Common myeloid progenitor, CD34-positive (primary cell): ENCODE measurements at regions not wholly inside any gene's neighbourhood (a gene's known extent, or its start where the extent isn't known, plus 50 kb on each side); places are given as distances from the start of the nearest gene placed in this dataset.

ENCODE experiments used
- CTCF ChIA-PET: fragments of 350-600 bp; sonication (Branson Sonifier 250); formaldehyde crosslinking; loops from one replicate; lab custom pipeline; 2021; ENCODE audit warnings: antibody characterized with exemption; lab: Charles Lee
- POLR2A ChIA-PET: fragments of 350-600 bp; sonication (Branson Sonifier 250); formaldehyde crosslinking; loops from one replicate; lab custom pipeline; 2021; ENCODE audit warnings: antibody characterized with exemption; lab: Charles Lee
- DNase-seq, 3 donors: peaks; one replicate each; pipeline versions ENCODE4 v3.0.0 to v3.0.0-alpha.2; 2013
- H3K27ac ChIP-seq, 2 experiments: 1 replicate in 1 of 2; 2 replicates in 1 of 2; pipeline ENCODE4 v1.7.0; 2013; ENCODE audit warnings: inconsistent platforms in 2 of 2, low read length in 2 of 2, mild to moderate bottlenecking in 2 of 2, low read depth in 1 of 2, moderate library complexity in 1 of 2; ENCODE audit not compliant: severe bottlenecking in 2 of 2, insufficient read depth in 1 of 2, poor library complexity in 1 of 2
- H3K27me3 ChIP-seq, 5 experiments: replicated peaks in 2 of 5; 1 replicate in 3 of 5; 2 replicates in 2 of 5; pipeline versions ENCODE4 v1.6.1 to v1.7.0; 2013; ENCODE audit warnings: low read length in 4 of 5, mild to moderate bottlenecking in 2 of 5, moderate library complexity in 2 of 5, inconsistent platforms in 1 of 5; ENCODE audit not compliant: insufficient read depth in 5 of 5, control insufficient read depth in 4 of 5
- H3K36me3 ChIP-seq, 4 experiments: 1 replicate in 2 of 4; 2 replicates in 2 of 4; pipeline versions ENCODE4 v1.6.1 to v1.7.0; 2013; ENCODE audit warnings: low read length in 3 of 4, control low read depth in 1 of 4, mild to moderate bottlenecking in 1 of 4; ENCODE audit not compliant: control insufficient read depth in 4 of 4, insufficient read depth in 4 of 4
- H3K4me1 ChIP-seq, 4 experiments: 1 replicate in 3 of 4; 2 replicates in 1 of 4; pipeline versions ENCODE4 v1.6.1 to v1.7.1; 2013; ENCODE audit warnings: low read length in 3 of 4, mild to moderate bottlenecking in 3 of 4, control low read depth in 1 of 4, inconsistent platforms in 1 of 4, moderate library complexity in 1 of 4; ENCODE audit not compliant: control insufficient read depth in 4 of 4, insufficient read depth in 4 of 4; ENCODE audit errors: control extremely low read depth in 1 of 4
- H3K4me3 ChIP-seq, 7 experiments: 1 replicate in 4 of 7; 2 replicates in 3 of 7; pipeline versions ENCODE4 v1.5.1 to v1.7.0; 2013; ENCODE audit warnings: mild to moderate bottlenecking in 7 of 7, low read length in 6 of 7, moderate library complexity in 6 of 7, inconsistent platforms in 2 of 7, low read depth in 2 of 7, control low read depth in 1 of 7; ENCODE audit not compliant: insufficient read depth in 4 of 7, control insufficient read depth in 1 of 7; ENCODE audit errors: extremely low read depth in 1 of 7
- H3K9me3 ChIP-seq, 5 experiments: 1 replicate in 4 of 5; 2 replicates in 1 of 5; pipeline versions ENCODE4 v1.6.1 to v1.7.1; 2013; ENCODE audit warnings: low read length in 4 of 5, mild to moderate bottlenecking in 2 of 5, inconsistent platforms in 1 of 5, low read depth in 1 of 5, moderate library complexity in 1 of 5; ENCODE audit not compliant: control insufficient read depth in 4 of 5, insufficient read depth in 2 of 5; ENCODE audit errors: control extremely low read depth in 1 of 5
- WGBS: methylation state at CpG from one replicate; pipeline ENCODE4 v1.1.5; 2013; ENCODE audit not compliant: insufficient coverage; 5-methylcytosine and 5-hydroxymethylcytosine counted together

GRCh38 chr6:122026582-122027369 lies 372.7 kb upstream of the HSF2 start:
- ChIA-PET POLR2A (no interaction called here), CTCF (no interaction called here)
- whole genome bisulfite sequencing: 100% methylated on average over 3 of the region's 3 CpGs
- Histone ChIP-seq H3K27me3 (peaks cover 0 to 3% (median 0%) of the 10 kb centered on the region in 5 experiments), H3K4me3 (no peak overlapping the region), H3K4me1 (no peaks in the 10 kb centered on the region), H3K27ac (no peak overlapping the region), H3K36me3 (no peaks in the 10 kb centered on the region), H3K9me3 (no peaks in the 10 kb centered on the region)
- no peak for DNase-seq

- ChIA-PET POLR2A (no interaction called here), CTCF (no interaction called here)
- Histone ChIP-seq H3K36me3 (no peaks in the 10 kb centered on the region), H3K9me3 (no peaks in the 10 kb centered on the region), H3K4me1 (no peaks in the 10 kb centered on the region), H3K27me3 (peaks cover 0 to 3% (median 0%) of the 10 kb centered on the region in 5 experiments), H3K27ac (no peak overlapping the region), H3K4me3 (no peak overlapping the region)
- DNase-seq: no peak
- WGBS: 76% methylated on average over 5 of the region's 5 CpGs
Measured at GRCh38 chr6:122028933-122029522, 370.4 kb upstream of the HSF2 start.

GRCh38 chr6:122033564-122034181 lies 365.8 kb upstream of the HSF2 start:
- Histone ChIP-seq H3K4me3 (no peak overlapping the region), H3K27me3 (no peaks in the 10 kb centered on the region), H3K9me3 (no peaks in the 10 kb centered on the region), H3K27ac (no peak overlapping the region), H3K4me1 (no peaks in the 10 kb centered on the region), H3K36me3 (no peaks in the 10 kb centered on the region)
- POLR2A ChIA-PET: no interaction called here
- WGBS: no CpG with 5 or more reads among the region's 1 CpG
- CTCF ChIA-PET: interaction anchor here (0.6 to 2.6 kb wide), 3 partner anchors 8 to 603 kb away, joined by 3 to 10 read pairs (median 3); no protein-coding TSS in a partner anchor
- peak; percentile 24 to 50 (median 46) for DNase-seq

GRCh38 chr6:122035173-122035572 lies 364.3 kb upstream of the HSF2 start:
- Histone ChIP-seq H3K27ac (no peak overlapping the region), H3K9me3 (no peaks in the 10 kb centered on the region), H3K4me1 (no peaks in the 10 kb centered on the region), H3K4me3 (no peak overlapping the region), H3K27me3 (no peaks in the 10 kb centered on the region), H3K36me3 (no peaks in the 10 kb centered on the region)
- 100% methylated on average over 1 of the region's 2 CpGs for WGBS
- ChIA-PET POLR2A (no interaction called here), CTCF (no interaction called here)
- no peak for DNase-seq

- no peak overlapping the region for H3K27ac ChIP-seq
- no CpG with 5 or more reads among the region's 2 CpGs for WGBS
Measured at GRCh38 chr6:122040261-122040660, 359.2 kb upstream of the HSF2 start.

GRCh38 chr6:122042380-122042779 lies 357.1 kb upstream of the HSF2 start:
- Histone ChIP-seq H3K9me3 (no peaks in the 10 kb centered on the region), H3K4me3 (no peak overlapping the region), H3K27me3 (peaks cover 0 to 3% (median 0%) of the 10 kb centered on the region in 5 experiments), H3K27ac (no peak overlapping the region), H3K36me3 (no peaks in the 10 kb centered on the region), H3K4me1 (no peaks in the 10 kb centered on the region)
- DNase-seq: no peak
- ChIA-PET CTCF (interaction anchor here (1.0 kb wide), 1 partner anchor 9 kb away, joined by 3 read pairs; no protein-coding TSS in a partner anchor), POLR2A (no interaction called here)
- WGBS: 100% methylated on average over 1 of the region's 3 CpGs

More at GRCh38 chr6:122040261-122040660, 359.2 kb upstream of the HSF2 start:
- Histone ChIP-seq H3K36me3 (no peaks in the 10 kb centered on the region), H3K4me1 (no peaks in the 10 kb centered on the region), H3K4me3 (no peak overlapping the region), H3K9me3 (no peaks in the 10 kb centered on the region), H3K27me3 (peaks cover 0 to 3% (median 0%) of the 10 kb centered on the region in 5 experiments)
- no peak for DNase-seq
- POLR2A ChIA-PET: no interaction called here
- CTCF ChIA-PET: no interaction called here
